Neutrophil (primary cell): ENCODE measurements at regions not wholly inside any gene's neighbourhood (a gene's known extent, or its start where the extent isn't known, plus 50 kb on each side); places are given as distances from the start of the nearest gene placed in this dataset.

Experiments used
- H3K27ac ChIP-seq: fragments of 200-600 bp; sonication (generic); 2 replicates; pipeline ENCODE4 v1.5.1; 2016; ENCODE audit warnings: mild to moderate bottlenecking, moderate library complexity
- H3K27me3 ChIP-seq: fragments of 200-600 bp; sonication (generic); 2 replicates; pipeline ENCODE4 v1.6.0; 2016; ENCODE audit warnings: mild to moderate bottlenecking
- H3K36me3 ChIP-seq: fragments of 200-600 bp; sonication (generic); 2 replicates; pipeline ENCODE4 v1.5.1; 2017
- H3K4me1 ChIP-seq, 2 experiments: fragments of 200-600 bp in 1 of 2; sonication (generic) in 1 of 2; 1 replicate in 1 of 2; 2 replicates in 1 of 2; pipeline versions ENCODE4 v1.5.1 to v1.6.1; 2013 to 2016; ENCODE audit warnings: low read depth in 1 of 2, low read length in 1 of 2, mild to moderate bottlenecking in 1 of 2, moderate library complexity in 1 of 2; ENCODE audit not compliant: control insufficient read depth in 1 of 2, insufficient read depth in 1 of 2
- H3K4me3 ChIP-seq, 2 experiments: fragments of 200-600 bp in 1 of 2; sonication (generic) in 1 of 2; 1 replicate in 1 of 2; 2 replicates in 1 of 2; pipeline ENCODE4 v1.5.1; 2013 to 2016; ENCODE audit warnings: low read depth in 1 of 2, low read length in 1 of 2, mild to moderate bottlenecking in 1 of 2, moderate library complexity in 1 of 2
- H3K9me3 ChIP-seq: fragments of 200-600 bp; sonication (generic); 2 replicates; pipeline ENCODE4 v1.5.1; 2016
- CTCF ChIP-seq: fragments of 200-600 bp; sonication (generic); IDR thresholded peaks from 2 replicates; pipeline ENCODE4 v1.5.1; 2016; ENCODE audit warnings: antibody characterized with exemption

GRCh38 chr9:119441832-119442231, 72.6 kb upstream of the BRINP1 start:
- no peaks in the 10 kb centered on the region for H3K9me3 ChIP-seq
- no peak for TF ChIP-seq CTCF
- no peak overlapping the region for H3K4me3 ChIP-seq
- no peaks in the 10 kb centered on the region for H3K36me3 ChIP-seq
- no peaks in the 10 kb centered on the region for H3K27me3 ChIP-seq
- no peaks in the 10 kb centered on the region for H3K4me1 ChIP-seq
- H3K27ac ChIP-seq, result no peak overlapping the region

- H3K36me3 ChIP-seq, result no peaks in the 10 kb centered on the region
- H3K27ac ChIP-seq, result no peak overlapping the region
- no peaks in the 10 kb centered on the region for H3K4me1 ChIP-seq
- no peak for TF ChIP-seq CTCF
- no peak overlapping the region for H3K4me3 ChIP-seq
- H3K27me3 ChIP-seq, result no peaks in the 10 kb centered on the region
- H3K9me3 ChIP-seq, result no peaks in the 10 kb centered on the region
These were observed 72.1 kb upstream of the BRINP1 start for GRCh38 chr9:119441338-119441737.

DNA sequence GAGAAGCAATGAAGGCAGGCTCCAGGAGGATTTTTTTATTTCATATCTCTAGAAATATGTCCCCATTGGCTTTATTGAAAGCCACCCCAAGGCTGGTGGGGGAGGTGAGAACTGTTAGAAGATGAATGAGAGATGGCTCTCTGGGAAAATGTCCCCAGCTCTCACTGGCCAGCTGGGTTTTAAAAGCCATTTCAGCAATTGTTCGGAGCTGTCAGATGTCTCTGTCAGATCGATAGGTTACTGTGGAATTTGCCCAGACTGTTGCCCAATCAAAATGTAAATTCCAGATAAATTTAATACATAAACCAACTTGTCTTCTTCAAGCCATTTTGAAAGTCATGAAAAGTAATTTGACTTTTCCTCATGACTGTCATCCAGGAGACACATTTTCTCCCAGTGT, 67.0 kb upstream of the BRINP1 start:
- no peaks in the 10 kb centered on the region for H3K4me1 ChIP-seq
- H3K9me3 ChIP-seq, result no peaks in the 10 kb centered on the region
- H3K36me3 ChIP-seq, result no peaks in the 10 kb centered on the region
- H3K27me3 ChIP-seq, result no peaks in the 10 kb centered on the region
- TF ChIP-seq CTCF, result no peak
- H3K4me3 ChIP-seq, result no peak overlapping the region
- no peak overlapping the region for H3K27ac ChIP-seq

DNA sequence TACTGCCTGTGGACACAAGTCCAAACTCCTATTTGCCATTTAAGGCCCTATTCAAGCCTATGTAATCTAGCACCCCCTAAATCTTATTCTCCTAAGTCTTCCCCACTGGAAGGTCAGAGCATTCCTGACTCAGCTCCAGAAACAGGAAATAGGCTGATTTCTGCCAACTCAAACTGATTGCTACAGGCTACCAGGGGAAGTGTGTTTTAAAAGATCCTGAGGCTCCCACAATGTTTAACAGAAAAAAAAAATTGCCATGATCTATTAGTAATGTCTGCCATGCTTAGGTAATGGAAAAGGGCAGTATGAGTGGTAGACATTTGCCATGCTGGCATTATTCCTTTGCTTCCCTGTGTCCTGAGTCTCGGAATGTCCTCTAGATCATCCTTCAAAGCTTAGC, 65.8 kb upstream of the BRINP1 start:
- Histone ChIP-seq H3K9me3 (no peaks in the 10 kb centered on the region), H3K36me3 (no peaks in the 10 kb centered on the region), H3K4me3 (no peak overlapping the region), H3K27ac (no peak overlapping the region), H3K27me3 (no peaks in the 10 kb centered on the region), H3K4me1 (no peaks in the 10 kb centered on the region)
- no peak for TF ChIP-seq CTCF

- Histone ChIP-seq H3K4me3 (no peak overlapping the region), H3K4me1 (no peaks in the 10 kb centered on the region), H3K27me3 (no peaks in the 10 kb centered on the region), H3K36me3 (no peaks in the 10 kb centered on the region), H3K27ac (no peak overlapping the region), H3K9me3 (no peaks in the 10 kb centered on the region)
- no peak for TF ChIP-seq CTCF
These were observed 63.2 kb upstream of the BRINP1 start for GRCh38 chr9:119432428-119432827.

- H3K36me3 ChIP-seq, result no peaks in the 10 kb centered on the region
- H3K27me3 ChIP-seq, result no peaks in the 10 kb centered on the region
- no peak overlapping the region for H3K4me3 ChIP-seq
- TF ChIP-seq CTCF, result no peak
- no peaks in the 10 kb centered on the region for H3K4me1 ChIP-seq
- H3K27ac ChIP-seq, result no peak overlapping the region
- H3K9me3 ChIP-seq, result no peaks in the 10 kb centered on the region
These were observed 60.1 kb upstream of the BRINP1 start for GRCh38 chr9:119429302-119429701.
